GM19351 (cell line): ENCODE measurements at regions not wholly inside any gene's neighbourhood (a gene's known extent, or its start where the extent isn't known, plus 50 kb on each side); places are given as distances from the start of the nearest gene placed in this dataset.

Experiments
- ATAC-seq: cut with Tn5 transposase; IDR thresholded peaks from one replicate; pipeline ENCODE4 v1.9.1; 2021; ENCODE audit warnings: mild to moderate bottlenecking, moderate library complexity; ENCODE audit not compliant: unreplicated experiment

DNA sequence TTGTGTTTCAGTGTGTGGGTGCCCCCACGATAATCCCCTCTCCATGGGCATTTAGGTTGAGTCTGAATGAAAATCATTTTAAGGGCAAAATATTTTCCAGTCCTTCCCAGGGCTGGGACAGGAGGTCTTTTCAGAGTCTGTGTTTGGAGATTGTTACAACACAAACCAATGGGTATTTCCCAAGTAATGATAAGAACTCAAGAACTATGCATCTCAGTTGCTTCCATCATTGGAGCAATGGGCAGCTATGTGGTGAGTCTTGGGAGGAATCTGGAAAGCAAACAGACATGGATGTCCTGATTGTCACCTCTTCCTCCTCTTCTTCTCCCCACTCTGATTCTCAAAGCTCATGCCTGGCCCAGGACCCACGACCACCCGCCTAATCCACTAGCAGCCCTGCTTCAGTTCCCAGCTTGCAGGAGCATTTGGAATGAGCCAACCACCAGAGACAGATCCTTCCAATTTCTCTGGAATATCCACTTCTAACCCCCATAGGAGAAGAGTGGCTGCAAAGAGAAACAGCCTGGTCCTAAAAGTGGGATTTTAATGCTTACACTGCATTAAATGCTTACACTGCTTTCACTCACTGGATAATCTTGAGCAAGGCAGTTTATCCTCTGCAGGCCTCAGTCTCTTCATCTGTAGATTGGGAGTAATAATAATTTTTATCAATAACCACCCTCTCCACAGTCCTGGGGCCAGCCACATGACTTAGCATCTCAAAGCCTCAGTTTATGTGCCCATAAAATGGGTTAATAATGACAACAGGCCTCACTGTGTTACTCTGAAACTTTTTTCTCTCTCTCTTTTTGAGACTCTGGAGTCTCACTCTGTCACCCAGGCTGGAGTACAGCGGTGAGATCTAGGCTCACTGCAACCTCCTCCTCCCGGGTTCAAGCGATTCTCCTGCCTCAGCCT is 404.3 kb downstream of the MN1 start:
- ATAC-seq, result no peak

- ATAC-seq, result no peak
Observed at GRCh38 chr22:27397954-27398342, 403.6 kb downstream of the MN1 start.

DNA sequence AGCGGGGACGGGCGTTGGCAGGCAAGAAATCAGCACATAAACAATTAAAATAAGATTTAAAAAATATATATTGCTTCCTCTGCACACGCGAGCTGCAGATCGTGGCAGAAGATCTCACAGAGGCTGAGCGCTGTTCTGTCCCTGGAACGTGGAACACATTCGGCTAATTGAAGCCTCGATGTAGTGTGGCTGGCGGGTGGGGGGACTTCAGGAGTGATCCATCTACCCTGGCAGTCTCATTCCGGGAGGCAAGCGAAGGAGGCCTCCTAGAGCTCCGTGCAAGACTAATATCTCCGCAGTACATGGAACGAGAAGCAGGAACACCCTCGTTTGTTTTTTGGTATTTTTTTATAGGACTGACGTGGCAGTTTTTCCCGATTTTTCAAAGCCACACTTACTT is 402.4 kb downstream of the MN1 start:
- ATAC-seq, result no peak

DNA sequence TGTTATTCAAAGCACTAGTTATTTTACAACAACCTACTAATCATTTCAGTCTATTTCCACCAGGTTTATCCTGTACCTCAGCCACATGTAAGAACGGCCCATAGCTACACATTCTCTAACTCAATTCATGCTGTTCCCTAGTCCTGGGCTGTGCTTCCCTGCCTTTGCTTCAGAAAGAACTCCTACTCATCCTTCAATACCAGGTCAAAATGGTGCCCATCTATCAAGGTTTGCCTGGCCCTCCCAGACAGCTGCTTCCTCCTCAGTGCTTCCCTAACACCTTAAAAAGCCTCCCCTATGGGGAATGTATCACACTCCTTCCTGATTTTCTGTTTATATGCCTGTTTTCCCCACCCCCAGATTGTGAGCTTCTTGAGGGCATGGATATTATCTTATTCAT is 400.7 kb downstream of the MN1 start:
- ATAC-seq, result no peak

GRCh38 chr22:27401321-27401720 is 400.2 kb downstream of the MN1 start:
- no peak for ATAC-seq

DNA sequence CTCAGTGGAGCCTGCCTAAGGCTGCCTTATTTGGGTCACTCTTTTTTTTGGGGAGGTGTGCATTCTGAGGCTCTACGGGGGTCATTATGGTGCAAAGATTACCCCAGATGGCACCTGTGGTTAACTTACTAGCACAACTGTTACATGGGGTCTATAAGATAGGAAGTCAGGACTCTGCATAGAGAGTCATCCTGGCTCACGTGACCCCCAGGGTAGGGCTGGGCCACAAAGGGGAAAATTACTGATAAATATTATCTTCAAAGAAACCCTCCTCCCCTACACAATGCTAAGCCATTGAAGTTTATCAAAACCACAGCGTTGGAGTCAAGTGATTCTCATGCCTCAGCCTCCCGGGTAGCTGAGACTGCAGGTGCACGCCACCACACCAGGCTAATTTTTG is 397.1 kb downstream of the MN1 start:
- no peak for ATAC-seq

DNA sequence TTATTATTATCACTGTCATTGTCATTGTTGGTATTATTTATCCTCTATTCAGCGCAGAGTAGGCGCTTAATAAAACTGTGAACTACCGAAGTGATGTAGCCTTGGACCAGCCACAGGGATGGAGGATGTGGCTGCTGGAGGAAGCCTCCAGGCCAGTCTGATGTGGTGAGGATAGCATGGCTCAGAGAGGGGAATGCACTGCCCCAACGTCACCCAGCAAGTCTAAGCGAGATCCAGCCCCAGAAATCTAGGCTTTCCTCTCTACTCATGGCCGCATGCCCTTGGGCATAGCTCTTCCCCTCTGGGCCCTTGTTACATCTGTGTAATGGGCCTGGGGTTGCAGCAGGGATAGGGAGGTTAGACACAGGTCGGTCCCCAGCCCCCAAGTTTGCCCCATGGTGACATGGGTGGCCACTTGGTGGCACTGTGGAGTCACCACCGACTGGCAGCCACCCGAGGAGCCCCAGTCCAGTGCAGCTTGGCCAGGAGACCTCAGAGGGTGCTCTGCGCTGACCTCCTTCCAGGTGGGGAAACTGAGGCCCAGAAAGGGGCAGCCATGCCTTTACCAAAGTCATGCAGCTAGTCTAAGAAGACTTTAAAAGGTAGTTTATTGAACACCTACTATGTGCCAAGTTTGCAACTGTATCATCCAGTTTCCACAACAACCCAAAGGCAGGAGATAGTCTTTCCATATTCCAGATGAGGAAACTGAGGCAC is 395.7 kb downstream of the MN1 start:
- ATAC-seq, result no peak

DNA sequence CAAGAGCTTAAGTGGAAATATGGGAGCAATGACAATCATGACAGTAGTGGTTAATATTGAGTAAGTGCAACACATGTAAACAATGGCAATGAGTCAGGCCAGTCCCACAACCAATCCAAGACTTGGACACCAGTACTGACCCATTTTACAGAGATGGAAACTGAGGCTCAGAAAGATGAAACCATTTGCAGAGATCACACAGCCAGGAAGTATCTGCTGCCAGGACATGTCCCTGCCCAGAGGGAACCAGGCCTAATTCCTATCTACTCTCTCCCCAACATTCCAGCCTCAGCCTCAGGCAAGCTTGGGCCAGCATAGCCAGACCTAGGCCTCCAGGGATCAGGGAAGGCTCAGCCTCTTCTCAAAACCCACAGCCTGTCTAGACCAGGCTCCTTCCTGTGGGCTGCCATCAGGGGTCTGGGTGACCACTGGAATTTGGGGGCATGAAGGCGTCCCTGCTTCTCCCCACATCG is 395.1 kb downstream of the MN1 start:
- ATAC-seq, result no peak

DNA sequence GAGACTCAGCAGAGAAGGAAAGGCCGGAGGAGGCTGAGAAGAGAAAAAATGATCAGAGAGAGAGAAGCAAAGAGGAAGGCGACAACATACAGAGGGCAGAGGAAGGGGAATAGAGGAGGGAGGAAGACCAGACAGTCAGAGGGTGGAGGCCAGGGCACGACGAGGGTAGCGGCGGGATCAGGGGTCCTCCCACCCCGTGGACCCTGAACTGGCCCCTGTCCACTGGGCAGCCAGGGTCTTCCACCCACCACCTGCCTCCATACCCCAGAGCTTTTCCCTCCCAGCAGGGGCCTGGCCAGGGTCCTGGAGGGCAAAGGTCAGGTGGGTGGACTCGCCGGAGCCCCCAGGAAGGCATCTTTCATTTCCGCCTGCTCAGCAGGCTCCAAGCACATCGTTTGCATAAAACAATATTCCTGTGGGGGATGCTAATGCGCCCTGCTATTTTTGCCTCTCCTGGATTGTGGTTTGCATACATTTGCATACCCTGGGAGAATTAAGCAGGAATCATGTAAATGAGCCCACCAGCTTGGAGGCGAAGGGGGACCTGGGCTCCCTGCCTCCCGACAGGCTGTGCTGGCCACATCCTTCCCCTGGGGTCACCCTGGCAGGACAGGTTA is 394.1 kb downstream of the MN1 start:
- ATAC-seq, result no peak

DNA sequence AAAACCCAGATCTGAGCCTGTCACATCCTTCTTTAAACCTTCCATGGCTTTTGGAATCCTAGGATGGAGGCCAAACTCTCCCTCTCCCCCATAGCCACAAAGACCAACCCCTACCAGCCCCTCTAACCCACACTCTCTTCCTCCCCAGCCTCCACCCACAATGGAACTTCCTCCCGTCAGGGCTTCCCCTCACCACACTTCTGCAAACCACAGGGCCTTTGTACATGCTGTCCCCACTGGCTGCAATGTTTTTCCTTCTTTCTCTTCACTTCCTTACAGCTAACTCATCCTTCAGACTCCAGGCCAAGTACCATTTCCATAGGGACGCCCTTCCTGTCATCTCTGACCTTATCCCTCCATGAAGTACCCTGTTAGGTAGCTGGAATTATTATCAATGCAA is 393.5 kb downstream of the MN1 start:
- ATAC-seq, result no peak

DNA sequence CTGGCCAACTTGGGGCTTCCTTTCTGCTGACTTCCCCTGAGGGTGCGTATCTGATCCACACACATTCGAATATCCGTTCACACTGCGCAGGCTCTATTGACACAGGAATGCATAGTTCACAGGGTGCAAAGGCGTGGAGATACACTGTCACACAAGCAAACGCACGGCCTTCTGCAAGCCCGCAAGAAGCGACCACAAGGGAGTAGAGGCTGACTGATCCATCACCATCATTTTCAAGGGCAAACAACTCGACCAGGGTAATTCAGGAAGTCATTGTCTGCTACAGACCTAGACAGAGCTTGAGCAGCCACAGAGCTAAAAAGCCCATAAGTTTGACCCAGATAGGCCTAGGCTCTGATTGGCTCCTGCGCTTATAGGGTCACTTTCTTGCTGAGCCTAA is 392.3 kb downstream of the MN1 start:
- no peak for ATAC-seq

- ATAC-seq, result no peak
Observed at GRCh38 chr22:27412866-27413445, 388.6 kb downstream of the MN1 start.

DNA sequence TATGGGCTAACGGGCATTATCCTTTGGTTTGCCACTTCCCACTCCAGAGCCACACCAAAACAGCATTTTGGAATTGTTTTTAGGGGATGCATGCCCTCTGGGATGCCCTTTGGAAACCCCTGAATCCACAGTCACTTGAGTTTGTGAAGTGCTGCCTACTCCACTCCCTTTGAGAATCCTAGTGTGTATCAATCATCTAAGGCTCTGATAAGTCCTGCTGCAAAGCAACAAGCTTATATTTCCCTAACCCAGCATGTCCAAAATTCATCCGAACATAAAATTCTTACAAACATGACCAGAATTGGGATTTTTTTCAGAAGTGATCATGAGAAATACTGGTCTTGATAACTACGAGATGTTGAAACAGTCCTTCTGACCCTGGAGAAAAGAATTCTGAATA is 387.9 kb downstream of the MN1 start:
- ATAC-seq, result no peak

DNA sequence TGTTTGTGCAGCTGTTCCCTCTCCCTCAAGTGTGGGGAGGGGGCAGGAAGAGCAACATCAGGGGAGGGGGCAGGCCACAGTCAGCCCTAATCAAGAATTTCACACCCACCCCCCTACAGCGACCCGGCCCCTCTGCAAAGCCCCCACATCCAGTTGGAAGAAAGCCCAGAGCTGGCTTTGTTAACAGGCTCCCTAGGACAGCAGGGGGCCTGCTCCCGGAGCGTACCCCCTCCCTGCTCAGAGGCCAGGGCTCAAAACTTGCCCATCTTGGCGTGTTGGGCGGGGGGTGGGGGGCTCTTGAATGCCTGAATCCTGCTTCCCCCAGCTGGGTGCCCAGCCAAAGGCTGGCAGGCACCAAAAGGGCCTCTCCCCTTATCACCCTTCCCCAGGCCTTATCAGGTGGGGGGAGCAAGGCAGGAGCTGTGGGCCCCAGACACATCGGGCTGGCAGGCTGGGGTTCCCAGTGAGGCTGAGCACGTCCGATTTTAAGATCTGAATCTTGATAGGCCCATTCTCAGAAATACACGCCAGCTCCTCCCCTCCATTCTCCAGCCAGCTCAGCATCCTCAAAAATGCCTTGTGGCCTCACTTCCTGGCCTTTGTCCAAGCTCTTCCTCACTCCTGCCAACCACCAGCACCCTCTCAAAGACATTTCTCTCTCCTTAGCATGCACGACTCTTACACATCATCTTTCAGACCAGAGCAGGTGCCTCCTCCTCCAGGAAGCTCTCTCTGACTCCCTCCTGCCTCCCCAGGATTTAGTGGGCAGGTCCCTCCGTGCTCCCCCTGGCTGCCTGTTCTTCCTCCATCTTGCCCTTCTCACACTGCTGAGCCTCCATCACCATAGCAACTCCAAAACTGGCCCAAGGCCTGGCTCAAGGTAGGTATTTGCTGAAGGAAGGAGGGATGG is 384.8 kb downstream of the MN1 start:
- ATAC-seq, result no peak

DNA sequence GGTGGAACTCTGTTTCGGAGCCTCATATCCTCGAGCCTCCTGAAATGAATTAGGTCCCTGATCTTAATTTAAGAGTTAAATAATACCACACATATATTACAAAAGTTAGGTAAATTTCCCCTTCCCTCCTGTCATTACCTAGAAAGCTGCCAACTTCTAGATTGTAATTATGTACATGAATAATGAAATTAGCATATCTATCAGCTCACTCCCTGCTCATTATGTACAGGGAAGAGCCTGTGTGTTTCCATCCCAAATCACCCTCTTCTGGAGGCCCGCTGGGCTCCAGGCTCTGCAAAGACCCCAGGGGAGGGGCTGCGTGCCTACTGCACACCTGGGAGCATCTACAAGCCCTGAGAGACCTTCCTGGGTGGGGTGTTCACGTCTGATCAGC is 384.1 kb downstream of the MN1 start:
- ATAC-seq, result no peak

- no peak for ATAC-seq
Observed at GRCh38 chr22:27418261-27418660, 383.3 kb downstream of the MN1 start.

DNA sequence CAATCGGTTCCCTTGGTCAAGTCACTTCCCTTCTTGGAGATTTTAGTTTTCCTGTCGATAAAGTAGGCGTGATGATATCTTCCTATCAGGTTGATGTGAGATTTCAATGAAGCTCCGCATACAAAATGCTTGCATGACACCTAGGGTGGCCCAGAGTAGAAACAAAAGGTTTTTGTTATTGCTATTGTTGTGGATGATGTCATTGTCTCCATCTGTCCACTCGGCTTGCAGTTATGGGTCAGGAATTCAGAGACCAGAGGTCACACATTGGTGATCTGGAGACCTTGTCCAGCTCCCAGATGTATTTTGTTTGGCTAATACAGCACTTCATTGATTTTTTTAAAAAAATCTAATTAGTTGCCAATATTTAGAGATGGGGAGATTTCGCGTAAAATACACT is 382.1 kb downstream of the MN1 start:
- no peak for ATAC-seq

DNA sequence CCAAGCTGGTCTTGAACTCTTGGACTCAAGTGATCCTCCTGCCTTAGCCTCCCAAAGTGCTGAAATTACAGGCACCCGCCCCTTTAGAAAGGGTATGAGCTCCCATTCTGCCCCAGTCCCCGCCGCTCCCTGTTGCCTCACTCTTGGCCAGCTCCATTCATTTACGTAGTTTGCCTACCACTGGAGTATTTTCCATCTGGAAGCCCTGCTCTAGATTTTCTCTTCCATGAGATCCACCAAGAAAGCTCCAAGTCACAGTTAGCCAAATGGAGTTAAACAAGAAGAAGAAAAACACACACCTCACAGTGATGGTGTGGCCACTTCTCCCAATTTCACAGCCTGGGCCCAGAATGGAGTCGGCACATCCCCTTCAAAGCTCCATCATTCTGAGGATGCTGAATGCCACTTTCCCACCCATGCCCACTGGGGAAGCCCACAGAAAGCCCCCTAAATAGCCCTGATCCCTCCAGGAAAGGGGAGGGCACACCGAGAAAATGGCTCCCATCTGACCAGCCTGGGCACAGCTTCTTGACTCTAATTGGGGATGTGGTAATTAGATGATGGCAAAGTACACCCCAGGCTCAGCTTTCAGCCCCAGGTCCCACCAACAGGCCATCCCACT is 381.2 kb downstream of the MN1 start:
- ATAC-seq, result no peak

DNA sequence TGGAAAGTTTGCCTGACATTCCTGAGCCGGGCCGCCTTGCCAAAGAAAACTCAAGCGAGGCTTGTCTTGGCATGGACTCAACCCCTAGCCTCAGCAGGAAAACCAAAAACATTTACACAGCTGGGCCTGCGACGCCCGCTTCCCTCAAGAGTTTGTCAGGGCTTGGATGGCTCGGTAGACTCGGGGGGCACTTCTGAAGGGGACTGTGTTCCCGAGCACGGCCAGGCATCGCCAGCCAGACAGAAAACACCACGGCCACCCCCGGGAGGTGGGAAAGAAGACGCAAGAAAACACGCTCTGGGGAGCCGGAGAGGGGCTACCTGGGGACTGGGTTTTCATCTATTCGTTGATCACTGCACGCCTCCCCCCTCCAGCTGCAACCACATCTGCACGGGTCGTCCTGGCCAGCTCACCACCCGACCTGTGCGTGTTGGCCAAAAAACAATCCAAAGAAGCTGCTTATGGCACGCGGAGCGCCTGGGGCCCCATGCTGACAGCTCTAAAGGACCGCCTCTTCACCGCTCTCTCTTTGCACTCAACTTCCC is 380.7 kb downstream of the MN1 start:
- ATAC-seq, result no peak

DNA sequence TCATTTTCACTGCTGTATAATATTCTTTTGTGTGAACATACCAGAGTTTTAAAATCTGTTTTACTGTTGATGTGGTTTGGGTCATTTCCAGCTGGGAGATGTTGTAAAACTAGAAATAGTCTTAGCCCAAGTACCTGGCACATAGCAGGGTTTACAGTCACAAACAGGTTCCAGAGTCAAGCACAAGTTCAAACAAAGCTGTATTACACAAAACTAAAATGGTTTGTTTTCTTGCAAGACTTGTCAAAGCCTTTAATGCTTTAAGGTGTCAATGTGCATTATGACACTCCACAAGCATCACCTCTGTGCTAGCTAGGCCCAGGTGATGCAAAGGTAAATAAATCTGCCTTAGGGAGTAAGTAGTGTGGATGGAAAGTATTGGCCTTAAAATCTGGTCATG is 379.1 kb downstream of the MN1 start:
- ATAC-seq, result no peak
